ENCODE measurements at regions not wholly inside any gene's neighbourhood (a gene's known extent, or its start where the extent isn't known, plus 50 kb on each side); places are given as distances from the start of the nearest gene placed in this dataset.

DNA sequence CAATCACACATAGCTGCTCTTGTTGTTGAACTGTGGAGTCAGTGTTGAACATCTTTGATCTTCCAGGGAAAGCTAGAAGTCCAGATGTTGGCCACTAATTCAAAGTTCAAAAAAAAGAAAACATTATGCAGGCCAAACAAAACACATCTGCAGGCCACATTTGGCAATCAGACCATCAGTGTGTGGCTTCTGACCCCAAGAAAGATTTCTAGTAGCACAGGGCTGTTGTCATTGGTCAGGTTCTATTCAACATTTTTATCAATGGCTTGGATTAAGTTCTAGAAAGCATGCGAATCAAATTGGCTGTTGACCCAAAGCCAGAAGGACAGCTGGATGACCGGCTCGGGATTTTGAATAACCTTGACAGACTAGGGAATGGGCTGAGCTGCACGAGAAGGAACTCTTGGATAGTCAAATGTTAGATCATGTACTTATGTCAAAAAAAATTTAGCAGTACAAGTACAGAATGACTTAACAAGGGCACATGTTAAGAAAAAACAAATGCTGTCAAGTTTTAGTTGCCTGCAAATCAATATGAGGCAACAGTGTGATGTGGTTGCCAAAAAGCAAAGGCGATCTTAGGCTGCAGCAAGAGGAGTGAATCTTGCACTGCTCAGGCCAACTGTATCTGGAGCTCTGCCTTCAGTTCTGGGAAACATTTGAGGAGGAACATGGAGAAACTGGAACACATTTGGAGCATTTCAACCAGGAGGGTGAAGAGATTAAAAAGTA lies 187.6 kb downstream of the RGS9 start:
- no peak overlapping the region for H3K4me3 ChIP-seq
- no peaks in the 10 kb centered on the region for H4K20me1 ChIP-seq (replicated peaks; ENCODE audit: insufficient read depth)
- peaks cover 4% of the 10 kb centered on the region for H3K27me3 Mint-ChIP-seq (ENCODE audit: insufficient read depth, low read depth, poor library complexity)
- no peak overlapping the region for H3K4me2 ChIP-seq
- H3F3A ChIP-seq (replicated peaks; ENCODE audit: low read depth), result no peaks in the 10 kb centered on the region
- H3K27ac Mint-ChIP-seq, result no peak overlapping the region
- no peaks in the 10 kb centered on the region for H3K4me1 Mint-ChIP-seq
- TF ChIP-seq, protein P1, sequence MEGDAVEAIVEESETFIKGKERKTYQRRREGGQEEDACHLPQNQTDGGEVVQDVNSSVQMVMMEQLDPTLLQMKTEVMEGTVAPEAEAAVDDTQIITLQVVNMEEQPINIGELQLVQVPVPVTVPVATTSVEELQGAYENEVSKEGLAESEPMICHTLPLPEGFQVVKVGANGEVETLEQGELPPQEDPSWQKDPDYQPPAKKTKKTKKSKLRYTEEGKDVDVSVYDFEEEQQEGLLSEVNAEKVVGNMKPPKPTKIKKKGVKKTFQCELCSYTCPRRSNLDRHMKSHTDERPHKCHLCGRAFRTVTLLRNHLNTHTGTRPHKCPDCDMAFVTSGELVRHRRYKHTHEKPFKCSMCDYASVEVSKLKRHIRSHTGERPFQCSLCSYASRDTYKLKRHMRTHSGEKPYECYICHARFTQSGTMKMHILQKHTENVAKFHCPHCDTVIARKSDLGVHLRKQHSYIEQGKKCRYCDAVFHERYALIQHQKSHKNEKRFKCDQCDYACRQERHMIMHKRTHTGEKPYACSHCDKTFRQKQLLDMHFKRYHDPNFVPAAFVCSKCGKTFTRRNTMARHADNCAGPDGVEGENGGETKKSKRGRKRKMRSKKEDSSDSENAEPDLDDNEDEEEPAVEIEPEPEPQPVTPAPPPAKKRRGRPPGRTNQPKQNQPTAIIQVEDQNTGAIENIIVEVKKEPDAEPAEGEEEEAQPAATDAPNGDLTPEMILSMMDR (conservative IDR thresholded peaks at IDR 0.05; ENCODE audit: low read depth in 2 of 2), result no peak
- TF ChIP-seq CREB1 (CRISPR knock-in tag; IDR thresholded peaks at IDR 0.05; ENCODE audit: low read depth) (no peak), EZH2 (IDR thresholded peaks at IDR 0.05; ENCODE audit: low read depth, unreplicated experiment) (no peak), POLR2AphosphoS5 (IDR thresholded peaks at IDR 0.05; ENCODE audit: low read depth) (no peak), JUNB (IDR thresholded peaks at IDR 0.05; ENCODE audit: unreplicated experiment) (no peak)
- TF ChIP-seq, protein P2, sequence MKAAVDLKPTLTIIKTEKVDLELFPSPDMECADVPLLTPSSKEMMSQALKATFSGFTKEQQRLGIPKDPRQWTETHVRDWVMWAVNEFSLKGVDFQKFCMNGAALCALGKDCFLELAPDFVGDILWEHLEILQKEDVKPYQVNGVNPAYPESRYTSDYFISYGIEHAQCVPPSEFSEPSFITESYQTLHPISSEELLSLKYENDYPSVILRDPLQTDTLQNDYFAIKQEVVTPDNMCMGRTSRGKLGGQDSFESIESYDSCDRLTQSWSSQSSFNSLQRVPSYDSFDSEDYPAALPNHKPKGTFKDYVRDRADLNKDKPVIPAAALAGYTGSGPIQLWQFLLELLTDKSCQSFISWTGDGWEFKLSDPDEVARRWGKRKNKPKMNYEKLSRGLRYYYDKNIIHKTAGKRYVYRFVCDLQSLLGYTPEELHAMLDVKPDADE (IDR thresholded peaks at IDR 0.05), result no peak
- no peak overlapping the region for H2AFZ ChIP-seq
- no peaks in the 10 kb centered on the region for H3K27me3 ChIP-seq (ENCODE audit: insufficient read depth)
- H3K79me2 ChIP-seq (replicated peaks; ENCODE audit: insufficient read depth), result no peaks in the 10 kb centered on the region
- H3K9me3 Mint-ChIP-seq, result no peaks in the 10 kb centered on the region
- no peaks in the 10 kb centered on the region for H3K36me3 ChIP-seq (ENCODE audit: insufficient read depth)
- DNase-seq (ENCODE audit: low spot score), result no peak
- no peaks in the 10 kb centered on the region for H3K36me3 Mint-ChIP-seq (ENCODE audit: low read depth)
- H3K9me2 ChIP-seq (ENCODE audit: insufficient read depth), result peaks cover 34% of the 10 kb centered on the region
- H3K4me1 ChIP-seq (ENCODE audit: insufficient read depth), result no peaks in the 10 kb centered on the region
- no peak overlapping the region for H3K4me3 Mint-ChIP-seq
- no peak overlapping the region for H3K27ac ChIP-seq (ENCODE audit: low read depth)
- no peak for ATAC-seq

DNA sequence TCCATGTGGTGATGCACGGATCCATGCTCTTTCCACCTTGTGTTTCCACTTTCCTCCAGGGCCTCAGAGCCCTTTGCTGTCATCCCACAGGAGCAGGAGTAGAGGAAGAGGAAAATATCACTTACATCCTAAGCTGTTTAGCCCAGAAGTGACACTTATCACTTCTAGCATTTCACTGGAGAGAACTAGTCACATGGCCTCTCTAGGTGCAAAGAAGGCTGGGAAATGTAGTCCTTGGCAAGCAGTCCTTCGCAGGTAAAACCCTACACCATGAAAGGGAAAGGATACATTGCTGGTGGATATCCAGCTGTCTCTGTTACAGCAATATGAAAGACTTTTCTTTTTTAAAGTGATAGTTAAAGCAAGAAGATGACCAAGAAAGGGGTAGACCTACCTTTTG lies 185.9 kb downstream of the RGS9 start:
- no peak overlapping the region for H3K27ac Mint-ChIP-seq
- no peak overlapping the region for H3K4me3 Mint-ChIP-seq
- H2AFZ ChIP-seq, result peak overlapping the region; percentile 56; the same call in 1 of the 2 replicates
- peak; percentile 52 for DNase-seq (ENCODE audit: low spot score)
- no peaks in the 10 kb centered on the region for H3K36me3 Mint-ChIP-seq (ENCODE audit: low read depth)
- H3K4me1 ChIP-seq (ENCODE audit: insufficient read depth), result no peaks in the 10 kb centered on the region
- H3K4me2 ChIP-seq, result no peak overlapping the region
- no peaks in the 10 kb centered on the region for H3K9me3 Mint-ChIP-seq
- H3K36me3 ChIP-seq (ENCODE audit: insufficient read depth), result no peaks in the 10 kb centered on the region
- no peaks in the 10 kb centered on the region for H3F3A ChIP-seq (replicated peaks; ENCODE audit: low read depth)
- peak; percentile 66; the same call in 2 of the 3 replicates for ATAC-seq
- H3K27me3 Mint-ChIP-seq (ENCODE audit: insufficient read depth, low read depth, poor library complexity), result peaks cover 4% of the 10 kb centered on the region
- H3K9me2 ChIP-seq (ENCODE audit: insufficient read depth), result peaks cover 22% of the 10 kb centered on the region
- H3K4me1 Mint-ChIP-seq, result no peaks in the 10 kb centered on the region
- TF ChIP-seq EZH2phosphoT487 (IDR thresholded peaks at IDR 0.05; ENCODE audit: unreplicated experiment) (no peak), NANOG (IDR thresholded peaks at IDR 0.05; ENCODE audit: borderline replicate concordance) (no peak)
- TF ChIP-seq, protein P2 (IDR thresholded peaks at IDR 0.05), result 0 out of 2 replicates have a peak, but pooled peaks have one; percentile 35
- H4K20me1 ChIP-seq (replicated peaks; ENCODE audit: insufficient read depth), result no peaks in the 10 kb centered on the region
- no peak overlapping the region for H3K4me3 ChIP-seq
- H3K79me2 ChIP-seq (replicated peaks; ENCODE audit: insufficient read depth), result no peaks in the 10 kb centered on the region
- H3K27ac ChIP-seq (ENCODE audit: low read depth), result no peak overlapping the region
- H3K27me3 ChIP-seq (ENCODE audit: insufficient read depth), result no peaks in the 10 kb centered on the region
